Endothelial cell of hepatic sinusoid (primary cell): ENCODE measurements at regions not wholly inside any gene's neighbourhood (a gene's known extent, or its start where the extent isn't known, plus 50 kb on each side); places are given as distances from the start of the nearest gene placed in this dataset.

ENCODE experiments used
- in situ Hi-C: cut with HindIII; loops from 2 replicates; pipeline ENCODE4 v1.10.0; 2017; ENCODE audit warnings: low sequenced_read_pairs

- in situ Hi-C loops = no loop called here
Observed at GRCh38 chr12:38138225-38139221, 178.1 kb upstream of the ALG10B start.

- in situ Hi-C loops = no loop called here
Observed at GRCh38 chr12:38139456-38139855, 177.1 kb upstream of the ALG10B start.

- in situ Hi-C loops = no loop called here
Observed at GRCh38 chr12:38141239-38141638, 175.3 kb upstream of the ALG10B start.

- in situ Hi-C loops = no loop called here
Observed at GRCh38 chr12:38141861-38142260, 174.7 kb upstream of the ALG10B start.

- in situ Hi-C loops = no loop called here
Observed at GRCh38 chr12:38142974-38143373, 173.6 kb upstream of the ALG10B start.

GRCh38 chr12:38144049-38144448 lies 172.5 kb upstream of the ALG10B start:
- in situ Hi-C loops = no loop called here

GRCh38 chr12:38144601-38145436 lies 171.8 kb upstream of the ALG10B start:
- in situ Hi-C loops = no loop called here

- in situ Hi-C loops = no loop called here
Observed at GRCh38 chr12:38149395-38150073, 167.0 kb upstream of the ALG10B start.

- in situ Hi-C loops = no loop called here
Observed at GRCh38 chr12:38151991-38152700, 164.4 kb upstream of the ALG10B start.

GRCh38 chr12:38152816-38153736 lies 163.5 kb upstream of the ALG10B start:
- in situ Hi-C loops = no loop called here

- in situ Hi-C loops = no loop called here
Observed at GRCh38 chr12:38153737-38154061, 162.9 kb upstream of the ALG10B start.

GRCh38 chr12:38154096-38155019 lies 162.2 kb upstream of the ALG10B start:
- in situ Hi-C loops = no loop called here

GRCh38 chr12:38155020-38155395 lies 161.6 kb upstream of the ALG10B start:
- in situ Hi-C loops = no loop called here

- in situ Hi-C loops = no loop called here
Observed at GRCh38 chr12:38155526-38156496, 160.8 kb upstream of the ALG10B start.

- in situ Hi-C loops = no loop called here
Observed at GRCh38 chr12:38156497-38157245, 159.9 kb upstream of the ALG10B start.

GRCh38 chr12:38157274-38157932 lies 159.2 kb upstream of the ALG10B start:
- in situ Hi-C loops = no loop called here
